Suprapubic skin (tissue), 4 donors: ENCODE measurements at regions not wholly inside any gene's neighbourhood (a gene's known extent, or its start where the extent isn't known, plus 50 kb on each side); places are given as distances from the start of the nearest gene placed in this dataset.

Source experiments
- POLR2A ChIP-seq, 2 donors: fragments of 450-650 bp; IDR thresholded peaks; one replicate each; pipeline ENCODE4 v1.6.1; 2017; ENCODE audit warnings: antibody characterized with exemption in 2 of 2, mild to moderate bottlenecking in 2 of 2, moderate library complexity in 2 of 2
- POLR2AphosphoS5 ChIP-seq, 3 donors: sonication (generic); formaldehyde crosslinking; IDR thresholded peaks; one replicate each; pipeline ENCODE4 v1.6.1; 2017; ENCODE audit warnings: antibody characterized with exemption in 3 of 3
- TF ChIP-seq, protein P1 (sequence below), 2 donors: fragments of 200-600 bp in 1 of 2; fragments of 450-650 bp in 1 of 2; sonication (generic) in 1 of 2; IDR thresholded peaks; one replicate each; pipeline ENCODE4 v1.5.1; 2016 to 2019; ENCODE audit warnings: antibody characterized with exemption in 2 of 2, mild to moderate bottlenecking in 1 of 2, moderate library complexity in 1 of 2

DNA sequence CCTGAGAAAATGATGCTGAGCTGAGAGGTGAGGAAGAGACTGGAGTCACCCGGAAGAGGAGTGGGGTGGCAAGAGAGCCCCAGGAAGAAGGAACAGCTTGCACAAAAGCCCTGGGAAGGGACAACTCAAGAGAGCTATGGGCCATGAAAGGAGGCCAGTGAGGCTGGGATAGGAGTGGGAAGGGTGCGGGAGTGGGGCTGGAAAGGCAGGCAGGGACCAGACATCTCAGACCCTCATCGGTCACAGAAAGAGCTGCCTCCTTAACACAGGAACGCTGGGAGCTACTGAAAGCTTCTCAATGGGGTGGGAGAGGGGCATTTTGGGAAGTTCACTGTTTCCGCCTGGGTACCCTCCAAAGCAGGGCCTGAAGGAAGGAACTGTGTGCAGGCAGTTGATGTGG, 122.0 kb upstream of the UNC5B start:
- no peak for TF ChIP-seq POLR2A (IDR thresholded peaks at IDR 0.05)
- TF ChIP-seq, protein P1, sequence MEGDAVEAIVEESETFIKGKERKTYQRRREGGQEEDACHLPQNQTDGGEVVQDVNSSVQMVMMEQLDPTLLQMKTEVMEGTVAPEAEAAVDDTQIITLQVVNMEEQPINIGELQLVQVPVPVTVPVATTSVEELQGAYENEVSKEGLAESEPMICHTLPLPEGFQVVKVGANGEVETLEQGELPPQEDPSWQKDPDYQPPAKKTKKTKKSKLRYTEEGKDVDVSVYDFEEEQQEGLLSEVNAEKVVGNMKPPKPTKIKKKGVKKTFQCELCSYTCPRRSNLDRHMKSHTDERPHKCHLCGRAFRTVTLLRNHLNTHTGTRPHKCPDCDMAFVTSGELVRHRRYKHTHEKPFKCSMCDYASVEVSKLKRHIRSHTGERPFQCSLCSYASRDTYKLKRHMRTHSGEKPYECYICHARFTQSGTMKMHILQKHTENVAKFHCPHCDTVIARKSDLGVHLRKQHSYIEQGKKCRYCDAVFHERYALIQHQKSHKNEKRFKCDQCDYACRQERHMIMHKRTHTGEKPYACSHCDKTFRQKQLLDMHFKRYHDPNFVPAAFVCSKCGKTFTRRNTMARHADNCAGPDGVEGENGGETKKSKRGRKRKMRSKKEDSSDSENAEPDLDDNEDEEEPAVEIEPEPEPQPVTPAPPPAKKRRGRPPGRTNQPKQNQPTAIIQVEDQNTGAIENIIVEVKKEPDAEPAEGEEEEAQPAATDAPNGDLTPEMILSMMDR (IDR thresholded peaks at IDR 0.05), result no peak
- no peak for TF ChIP-seq POLR2AphosphoS5 (IDR thresholded peaks at IDR 0.05)
